ENCODE measurements at regions not wholly inside any gene's neighbourhood (a gene's known extent, or its start where the extent isn't known, plus 50 kb on each side); places are given as distances from the start of the nearest gene placed in this dataset.

- TF ChIP-seq CTCF (IDR thresholded peaks at IDR 0.05; ENCODE audit: poor library complexity, severe bottlenecking) (no peak), EP300 (conservative IDR thresholded peaks at IDR 0.05; ENCODE audit: poor library complexity, severe bottlenecking) (no peak), EZH2 (IDR thresholded peaks at IDR 0.05; ENCODE audit: borderline replicate concordance, insufficient read depth, low read length, poor library complexity, severe bottlenecking) (no peak), POLR2AphosphoS5 (IDR thresholded peaks at IDR 0.05) (no peak), RAD21 (conservative IDR thresholded peaks at IDR 0.05) (no peak), TAF1 (IDR thresholded peaks at IDR 0.05; ENCODE audit: low read depth) (no peak), SMC3 (conservative IDR thresholded peaks at IDR 0.05; ENCODE audit: poor library complexity) (no peak), MXI1 (conservative IDR thresholded peaks at IDR 0.05; ENCODE audit: poor library complexity, severe bottlenecking) (no peak)
- TF ChIP-seq, protein P1, sequence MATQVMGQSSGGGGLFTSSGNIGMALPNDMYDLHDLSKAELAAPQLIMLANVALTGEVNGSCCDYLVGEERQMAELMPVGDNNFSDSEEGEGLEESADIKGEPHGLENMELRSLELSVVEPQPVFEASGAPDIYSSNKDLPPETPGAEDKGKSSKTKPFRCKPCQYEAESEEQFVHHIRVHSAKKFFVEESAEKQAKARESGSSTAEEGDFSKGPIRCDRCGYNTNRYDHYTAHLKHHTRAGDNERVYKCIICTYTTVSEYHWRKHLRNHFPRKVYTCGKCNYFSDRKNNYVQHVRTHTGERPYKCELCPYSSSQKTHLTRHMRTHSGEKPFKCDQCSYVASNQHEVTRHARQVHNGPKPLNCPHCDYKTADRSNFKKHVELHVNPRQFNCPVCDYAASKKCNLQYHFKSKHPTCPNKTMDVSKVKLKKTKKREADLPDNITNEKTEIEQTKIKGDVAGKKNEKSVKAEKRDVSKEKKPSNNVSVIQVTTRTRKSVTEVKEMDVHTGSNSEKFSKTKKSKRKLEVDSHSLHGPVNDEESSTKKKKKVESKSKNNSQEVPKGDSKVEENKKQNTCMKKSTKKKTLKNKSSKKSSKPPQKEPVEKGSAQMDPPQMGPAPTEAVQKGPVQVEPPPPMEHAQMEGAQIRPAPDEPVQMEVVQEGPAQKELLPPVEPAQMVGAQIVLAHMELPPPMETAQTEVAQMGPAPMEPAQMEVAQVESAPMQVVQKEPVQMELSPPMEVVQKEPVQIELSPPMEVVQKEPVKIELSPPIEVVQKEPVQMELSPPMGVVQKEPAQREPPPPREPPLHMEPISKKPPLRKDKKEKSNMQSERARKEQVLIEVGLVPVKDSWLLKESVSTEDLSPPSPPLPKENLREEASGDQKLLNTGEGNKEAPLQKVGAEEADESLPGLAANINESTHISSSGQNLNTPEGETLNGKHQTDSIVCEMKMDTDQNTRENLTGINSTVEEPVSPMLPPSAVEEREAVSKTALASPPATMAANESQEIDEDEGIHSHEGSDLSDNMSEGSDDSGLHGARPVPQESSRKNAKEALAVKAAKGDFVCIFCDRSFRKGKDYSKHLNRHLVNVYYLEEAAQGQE (IDR thresholded peaks at IDR 0.05; ENCODE audit: borderline replicate concordance), result no peak
Measured at GRCh38 chr2:216745453-216745852, 50.1 kb upstream of the IGFBP5 start.

Data from neural cell (in vitro differentiated cells).